CD8-positive, alpha-beta memory T cell (primary cell): ENCODE measurements at regions not wholly inside any gene's neighbourhood (a gene's known extent, or its start where the extent isn't known, plus 50 kb on each side); places are given as distances from the start of the nearest gene placed in this dataset.
A peak's percentile ranks its signal among the peaks of the same experiment; 100 is the strongest.
"Not testable (repeated sequence)": the region's sequence is repeated elsewhere in the genome, so short reads cannot be mapped to it uniquely, and the experiment has no call there.

Experiments used
- CTCF ChIA-PET: fragments of 350-600 bp; sonication (Branson Sonifier 250); formaldehyde crosslinking; loops from one replicate; lab custom pipeline; 2021; ENCODE audit warnings: antibody characterized with exemption; lab: Charles Lee
- POLR2A ChIA-PET: fragments of 350-600 bp; sonication (Branson Sonifier 250); formaldehyde crosslinking; loops from one replicate; lab custom pipeline; 2021; ENCODE audit warnings: antibody characterized with exemption; lab: Charles Lee
- DNase-seq, 5 donors: peaks; one replicate each; pipeline versions ENCODE4 v3.0.0 to v3.0.0-alpha.2; 2020 to 2022; ENCODE audit warnings: mixed read lengths in 1 of 5
- H3K27ac ChIP-seq: one replicate; pipeline ENCODE4 v1.7.0; 2013; ENCODE audit warnings: low read depth, mild to moderate bottlenecking, low read length, moderate library complexity
- H3K27me3 ChIP-seq: 2 replicates; pipeline ENCODE4 v1.7.0; 2013; ENCODE audit warnings: low read length, mild to moderate bottlenecking; ENCODE audit not compliant: insufficient read depth, poor library complexity, severe bottlenecking
- H3K36me3 ChIP-seq: 2 replicates; pipeline ENCODE4 v1.7.0; 2013; ENCODE audit warnings: mild to moderate bottlenecking, low read length, moderate library complexity; ENCODE audit not compliant: insufficient read depth
- H3K4me1 ChIP-seq: 2 replicates; pipeline ENCODE4 v1.7.0; 2013; ENCODE audit warnings: mild to moderate bottlenecking, low read length, moderate library complexity; ENCODE audit not compliant: insufficient read depth
- H3K4me3 ChIP-seq: 2 replicates; pipeline ENCODE4 v1.7.0; 2013; ENCODE audit warnings: mild to moderate bottlenecking, low read length
- H3K9me3 ChIP-seq: 2 replicates; pipeline ENCODE4 v1.7.0; 2013; ENCODE audit warnings: mild to moderate bottlenecking, low read length
- H3K27ac Mint-ChIP-seq, 8 donors: one replicate each; pipeline ENCODE4 v1.8.0; 2020 to 2021; ENCODE audit warnings: mixed read lengths in 8 of 8, mild to moderate bottlenecking in 6 of 8, inconsistent platforms in 3 of 8, moderate library complexity in 3 of 8
- H3K27me3 Mint-ChIP-seq, 2 donors: one replicate each; pipeline ENCODE4 v1.8.0; 2020 to 2021; ENCODE audit warnings: mixed read lengths in 2 of 2, mild to moderate bottlenecking in 1 of 2, moderate library complexity in 1 of 2
- H3K36me3 Mint-ChIP-seq, 3 donors: one replicate each; pipeline ENCODE4 v1.8.0; 2020 to 2021; ENCODE audit warnings: mixed read lengths in 3 of 3, inconsistent platforms in 1 of 3, mild to moderate bottlenecking in 1 of 3
- H3K4me1 Mint-ChIP-seq, 3 donors: one replicate each; pipeline ENCODE4 v1.8.0; 2020 to 2021; ENCODE audit warnings: mixed read lengths in 3 of 3, inconsistent platforms in 1 of 3, mild to moderate bottlenecking in 1 of 3
- H3K4me3 Mint-ChIP-seq, 7 donors: one replicate each; pipeline ENCODE4 v1.8.0; 2020 to 2021; ENCODE audit warnings: mixed read lengths in 7 of 7, mild to moderate bottlenecking in 6 of 7, moderate library complexity in 4 of 7, inconsistent platforms in 2 of 7
- H3K9me3 Mint-ChIP-seq, 5 donors: one replicate each; pipeline ENCODE4 v1.8.0; 2020 to 2022; ENCODE audit warnings: mixed read lengths in 5 of 5, mild to moderate bottlenecking in 3 of 5, moderate library complexity in 2 of 5, inconsistent platforms in 1 of 5

GRCh38 chr3:8421267-8421666 lies 80.4 kb upstream of the LMCD1 start:
- Histone ChIP-seq H3K9me3 (no peaks in the 10 kb centered on the region), H3K4me1 (peaks cover 5% of the 10 kb centered on the region), H3K36me3 (no peaks in the 10 kb centered on the region), H3K4me3 (no peak overlapping the region), H3K27me3 (no peaks in the 10 kb centered on the region), H3K27ac (no peak overlapping the region)
- H3K4me3 Mint-ChIP-seq: no peak overlapping the region
- H3K4me1 Mint-ChIP-seq: peaks cover 5 to 11% (median 8%) of the 10 kb centered on the region in 3 donors
- ChIA-PET CTCF (interaction anchor here (0.8 kb wide), 1 partner anchor 97 kb away, joined by 3 read pairs; no protein-coding TSS in a partner anchor), POLR2A (no interaction called here)
- no peak for DNase-seq
- no peaks in the 10 kb centered on the region for H3K36me3 Mint-ChIP-seq
- H3K9me3 Mint-ChIP-seq: peaks cover 0 to 3% (median 0%) of the 10 kb centered on the region in 5 donors
- H3K27me3 Mint-ChIP-seq: peaks cover 0 to 3% of the 10 kb centered on the region in 2 donors
- no peak overlapping the region for H3K27ac Mint-ChIP-seq

- Mint-ChIP-seq H3K27ac (no peak overlapping the region), H3K4me1 (peaks cover 5 to 7% (median 7%) of the 10 kb centered on the region in 3 donors), H3K4me3 (no peak overlapping the region), H3K9me3 (peaks cover 0 to 3% (median 0%) of the 10 kb centered on the region in 5 donors), H3K27me3 (peaks cover 0 to 2% of the 10 kb centered on the region in 2 donors), H3K36me3 (no peaks in the 10 kb centered on the region)
- Histone ChIP-seq H3K4me1 (peaks cover 5% of the 10 kb centered on the region), H3K4me3 (no peak overlapping the region), H3K9me3 (no peaks in the 10 kb centered on the region), H3K36me3 (no peaks in the 10 kb centered on the region), H3K27ac (no peak overlapping the region), H3K27me3 (no peaks in the 10 kb centered on the region)
- ChIA-PET POLR2A (no interaction called here), CTCF (interaction anchor here (0.7 to 1.1 kb wide), 3 partner anchors 82 to 97 kb away, joined by 3 to 4 read pairs (median 3); no protein-coding TSS in a partner anchor)
- no peak for DNase-seq
Measured at GRCh38 chr3:8421711-8422110, 79.9 kb upstream of the LMCD1 start.

GRCh38 chr3:8423307-8423706 lies 78.3 kb upstream of the LMCD1 start:
- Mint-ChIP-seq H3K27ac (no peak overlapping the region), H3K9me3 (peaks cover 0 to 3% (median 0%) of the 10 kb centered on the region in 5 donors), H3K27me3 (peaks cover 0 to 2% of the 10 kb centered on the region in 2 donors), H3K4me1 (peaks cover 0 to 3% (median 0%) of the 10 kb centered on the region in 3 donors), H3K36me3 (no peaks in the 10 kb centered on the region), H3K4me3 (no peak overlapping the region)
- POLR2A ChIA-PET: no interaction called here
- no peak overlapping the region for H3K27ac ChIP-seq
- CTCF ChIA-PET: interaction anchor here (1.4 kb wide), 1 partner anchor 99 kb away, joined by 6 read pairs; no protein-coding TSS in a partner anchor
- H3K36me3 ChIP-seq: no peaks in the 10 kb centered on the region
- no peak overlapping the region for H3K4me3 ChIP-seq
- H3K4me1 ChIP-seq: no peaks in the 10 kb centered on the region
- no peaks in the 10 kb centered on the region for H3K27me3 ChIP-seq
- no peak for DNase-seq
- no peaks in the 10 kb centered on the region for H3K9me3 ChIP-seq

- Histone ChIP-seq H3K27me3 (no peaks in the 10 kb centered on the region), H3K27ac (no peak overlapping the region), H3K36me3 (no peaks in the 10 kb centered on the region), H3K9me3 (no peaks in the 10 kb centered on the region), H3K4me3 (no peak overlapping the region), H3K4me1 (no peaks in the 10 kb centered on the region)
- H3K9me3 Mint-ChIP-seq: peaks cover 0 to 4% (median 0%) of the 10 kb centered on the region in 5 donors
- no peak overlapping the region for H3K27ac Mint-ChIP-seq
- ChIA-PET POLR2A (no interaction called here), CTCF (no interaction called here)
- peaks cover 0 to 3% (median 0%) of the 10 kb centered on the region in 3 donors for H3K4me1 Mint-ChIP-seq
- no peaks in the 10 kb centered on the region for H3K36me3 Mint-ChIP-seq
- DNase-seq: no peak
- no peak overlapping the region for H3K4me3 Mint-ChIP-seq
- H3K27me3 Mint-ChIP-seq: peaks cover 0 to 2% of the 10 kb centered on the region in 2 donors
Measured at GRCh38 chr3:8424281-8424680, 77.3 kb upstream of the LMCD1 start.

- Mint-ChIP-seq H3K4me3 (no peak overlapping the region), H3K9me3 (peaks cover 0 to 2% (median 0%) of the 10 kb centered on the region in 5 donors), H3K27ac (no peak overlapping the region), H3K36me3 (no peaks in the 10 kb centered on the region), H3K27me3 (peaks cover 0 to 4% of the 10 kb centered on the region in 2 donors), H3K4me1 (no peaks in the 10 kb centered on the region)
- H3K9me3 ChIP-seq: no peaks in the 10 kb centered on the region
- POLR2A ChIA-PET: no interaction called here
- H3K27ac ChIP-seq: no peak overlapping the region
- no peaks in the 10 kb centered on the region for H3K4me1 ChIP-seq
- peaks cover 4% of the 10 kb centered on the region for H3K27me3 ChIP-seq
- CTCF ChIA-PET: no interaction called here
- no peak for DNase-seq
- H3K4me3 ChIP-seq: no peak overlapping the region
- no peaks in the 10 kb centered on the region for H3K36me3 ChIP-seq
Measured at GRCh38 chr3:8436661-8437287, 64.8 kb upstream of the LMCD1 start.

- H3K27me3 Mint-ChIP-seq: peaks cover 0 to 1% of the 10 kb centered on the region in 2 donors
- no peak overlapping the region for H3K27ac Mint-ChIP-seq
- H3K9me3 Mint-ChIP-seq: peaks cover 0 to 2% (median 0%) of the 10 kb centered on the region in 5 donors
- ChIA-PET CTCF (no interaction called here), POLR2A (no interaction called here)
- H3K36me3 Mint-ChIP-seq: no peaks in the 10 kb centered on the region
- Histone ChIP-seq H3K4me3 (no peak overlapping the region), H3K27ac (no peak overlapping the region), H3K4me1 (no peaks in the 10 kb centered on the region), H3K36me3 (no peaks in the 10 kb centered on the region), H3K27me3 (peaks cover 4% of the 10 kb centered on the region), H3K9me3 (no peaks in the 10 kb centered on the region)
- H3K4me3 Mint-ChIP-seq: no peak overlapping the region
- no peak for DNase-seq
- H3K4me1 Mint-ChIP-seq: no peaks in the 10 kb centered on the region
Measured at GRCh38 chr3:8438507-8439079, 63.0 kb upstream of the LMCD1 start.

- H3K4me1 Mint-ChIP-seq, DNase-seq, H3K27me3 Mint-ChIP-seq, H3K36me3 Mint-ChIP-seq, H3K27me3 ChIP-seq, H3K4me1 ChIP-seq, H3K27ac Mint-ChIP-seq, CTCF ChIA-PET, H3K9me3 ChIP-seq, H3K36me3 ChIP-seq, H3K27ac ChIP-seq, H3K4me3 Mint-ChIP-seq, POLR2A ChIA-PET, H3K4me3 ChIP-seq, H3K9me3 Mint-ChIP-seq: not testable (repeated sequence)
Measured at GRCh38 chr3:8440142-8440541, 61.5 kb upstream of the LMCD1 start.

GRCh38 chr3:8441969-8442559 lies 59.6 kb upstream of the LMCD1 start:
- no peaks in the 10 kb centered on the region for H3K36me3 Mint-ChIP-seq
- H3K4me3 ChIP-seq: no peak overlapping the region
- DNase-seq: no peak
- ChIA-PET CTCF (no interaction called here), POLR2A (no interaction called here)
- no peak overlapping the region for H3K4me3 Mint-ChIP-seq
- peaks cover 1 to 15% of the 10 kb centered on the region in 2 donors for H3K27me3 Mint-ChIP-seq
- no peak overlapping the region for H3K27ac ChIP-seq
- no peaks in the 10 kb centered on the region for H3K36me3 ChIP-seq
- peak overlapping the region in 1 of 8 donors; percentile 61 for H3K27ac Mint-ChIP-seq
- H3K4me1 Mint-ChIP-seq: peaks cover 0 to 5% (median 4%) of the 10 kb centered on the region in 3 donors
- H3K9me3 Mint-ChIP-seq: peaks cover 0 to 2% (median 0%) of the 10 kb centered on the region in 5 donors
- no peaks in the 10 kb centered on the region for H3K9me3 ChIP-seq
- peaks cover 4% of the 10 kb centered on the region for H3K27me3 ChIP-seq
- H3K4me1 ChIP-seq: no peaks in the 10 kb centered on the region
